ENCODE measurements at regions not wholly inside any gene's neighbourhood (a gene's known extent, or its start where the extent isn't known, plus 50 kb on each side); places are given as distances from the start of the nearest gene placed in this dataset.
"Not testable (repeated sequence)": the region's sequence is repeated elsewhere in the genome, so short reads cannot be mapped to it uniquely, and the experiment has no call there.

- Histone ChIP-seq H2AK5ac (ENCODE audit: insufficient read length, low read length) (no peak overlapping the region), H3K4me1 (ENCODE audit: insufficient read depth, low read length) (no peaks in the 10 kb centered on the region), H3K27ac (ENCODE audit: insufficient read length, low read depth, low read length) (no peak overlapping the region), H3K23ac (ENCODE audit: insufficient read length, low read depth, low read length) (no peak overlapping the region), H2BK15ac (ENCODE audit: low read depth, low read length) (no peak overlapping the region), H3K79me1 (ENCODE audit: insufficient read depth, low read depth, low read length, poor library complexity, severe bottlenecking) (no peaks in the 10 kb centered on the region), H3K9ac (ENCODE audit: extremely low read depth, insufficient read length, low read length) (no peak overlapping the region), H3K56ac (ENCODE audit: insufficient read length, low read depth, low read length) (no peak overlapping the region), H3K4me2 (ENCODE audit: insufficient read depth, insufficient read length, low read length) (no peak overlapping the region), H2BK5ac (ENCODE audit: insufficient read length, low read length) (no peak overlapping the region), H4K5ac (ENCODE audit: insufficient read length, low read depth, low read length) (no peak overlapping the region), H3K4ac (ENCODE audit: low read depth, low read length) (no peak overlapping the region), H3K23me2 (ENCODE audit: insufficient read length, low read depth, low read length, poor library complexity, severe bottlenecking) (no peaks in the 10 kb centered on the region), H2BK20ac (ENCODE audit: low read depth, low read length, poor library complexity, severe bottlenecking) (no peak overlapping the region), H3K79me2 (ENCODE audit: insufficient read depth, low read length) (no peaks in the 10 kb centered on the region), H3K9me3 (ENCODE audit: control insufficient read depth, low read depth, low read length) (no peaks in the 10 kb centered on the region), H3T11ph (ENCODE audit: low read length) (no peak overlapping the region), H2AFZ (ENCODE audit: low read length) (no peak overlapping the region), H2BK12ac (ENCODE audit: insufficient read length, low read depth, low read length) (no peak overlapping the region), H2BK120ac (ENCODE audit: low read depth, low read length, poor library complexity, severe bottlenecking) (no peak overlapping the region), H3K27me3 (ENCODE audit: insufficient read depth, low read length) (no peaks in the 10 kb centered on the region), H3K18ac (ENCODE audit: insufficient read length, low read depth, low read length) (no peak overlapping the region), H4K91ac (ENCODE audit: insufficient read length, low read depth, low read length) (no peak overlapping the region), H4K20me1 (ENCODE audit: control insufficient read depth, insufficient read depth, insufficient read length) (no peaks in the 10 kb centered on the region), H4K8ac (replicated peaks; ENCODE audit: insufficient read length, low read depth, low read length) (no peak overlapping the region), H3K14ac (ENCODE audit: insufficient read depth, low read length) (no peak overlapping the region)
- no peaks in the 10 kb centered on the region for H3K36me3 Mint-ChIP-seq (ENCODE audit: insufficient read depth in 1 of 3, low read depth in 3 of 3)
- TF ChIP-seq CTCF (conservative IDR thresholded peaks at IDR 0.05), result no peak
- no peaks in the 10 kb centered on the region for H3K9me3 Mint-ChIP-seq
- no peak overlapping the region for H3K27ac Mint-ChIP-seq
- no peak for DNase-seq
- no CpG with 5 or more reads among the region's 5 CpGs for WGBS (ENCODE audit: extremely low coverage, insufficient read length, low lambda C conversion rate)
- no peaks in the 10 kb centered on the region for H3K27me3 Mint-ChIP-seq (ENCODE audit: low read depth)
- peaks cover 6 to 7% of the 10 kb centered on the region in 2 experiments; a peak in 2 of 4 replicates for H3K4me1 Mint-ChIP-seq
- H3K4me3 Mint-ChIP-seq, result no peak overlapping the region
Measured at GRCh38 chr13:46472384-46472783, 80.6 kb upstream of the LRCH1 start.

GRCh38 chr13:46469699-46470098, 82.6 kb upstream of the RUBCNL start:
- H2AFZ ChIP-seq (ENCODE audit: low read length); H3K4me1 Mint-ChIP-seq; H3K27ac ChIP-seq (ENCODE audit: insufficient read length, low read depth, low read length); H2BK12ac ChIP-seq (ENCODE audit: insufficient read length, low read depth, low read length); H4K91ac ChIP-seq (ENCODE audit: insufficient read length, low read depth, low read length); H3K79me1 ChIP-seq (ENCODE audit: insufficient read depth, low read depth, low read length, poor library complexity, severe bottlenecking); H3K9me3 Mint-ChIP-seq; H3K27me3 Mint-ChIP-seq (ENCODE audit: low read depth); H4K8ac ChIP-seq (replicated peaks; ENCODE audit: insufficient read length, low read depth, low read length); H3K14ac ChIP-seq (ENCODE audit: insufficient read depth, low read length); H3K4me2 ChIP-seq (ENCODE audit: insufficient read depth, insufficient read length, low read length); H2BK120ac ChIP-seq (ENCODE audit: low read depth, low read length, poor library complexity, severe bottlenecking); DNase-seq; H3K27me3 ChIP-seq (ENCODE audit: insufficient read depth, low read length); H2AK5ac ChIP-seq (ENCODE audit: insufficient read length, low read length); H3K18ac ChIP-seq (ENCODE audit: insufficient read length, low read depth, low read length); H3K9me3 ChIP-seq (ENCODE audit: control insufficient read depth, low read depth, low read length); H3K9ac ChIP-seq (ENCODE audit: extremely low read depth, insufficient read length, low read length); H3K23ac ChIP-seq (ENCODE audit: insufficient read length, low read depth, low read length); H2BK5ac ChIP-seq (ENCODE audit: insufficient read length, low read length); H4K5ac ChIP-seq (ENCODE audit: insufficient read length, low read depth, low read length); H3T11ph ChIP-seq (ENCODE audit: low read length); H3K56ac ChIP-seq (ENCODE audit: insufficient read length, low read depth, low read length); H3K4ac ChIP-seq (ENCODE audit: low read depth, low read length); H3K36me3 Mint-ChIP-seq (ENCODE audit: insufficient read depth in 1 of 3, low read depth in 3 of 3); H3K4me3 Mint-ChIP-seq; H3K79me2 ChIP-seq (ENCODE audit: insufficient read depth, low read length); H3K23me2 ChIP-seq (ENCODE audit: insufficient read length, low read depth, low read length, poor library complexity, severe bottlenecking); H4K20me1 ChIP-seq (ENCODE audit: control insufficient read depth, insufficient read depth, insufficient read length); H2BK15ac ChIP-seq (ENCODE audit: low read depth, low read length); H2BK20ac ChIP-seq (ENCODE audit: low read depth, low read length, poor library complexity, severe bottlenecking); H3K4me1 ChIP-seq (ENCODE audit: insufficient read depth, low read length): not testable (repeated sequence)
- peak overlapping the region in 1 of 3 experiments; percentile 44; a peak in 3 of 7 replicates for H3K27ac Mint-ChIP-seq
- no CpG with 5 or more reads among the region's 12 CpGs for WGBS (ENCODE audit: extremely low coverage, insufficient read length, low lambda C conversion rate)
